ENCODE measurements at regions not wholly inside any gene's neighbourhood (a gene's known extent, or its start where the extent isn't known, plus 50 kb on each side); places are given as distances from the start of the nearest gene placed in this dataset.

DNA sequence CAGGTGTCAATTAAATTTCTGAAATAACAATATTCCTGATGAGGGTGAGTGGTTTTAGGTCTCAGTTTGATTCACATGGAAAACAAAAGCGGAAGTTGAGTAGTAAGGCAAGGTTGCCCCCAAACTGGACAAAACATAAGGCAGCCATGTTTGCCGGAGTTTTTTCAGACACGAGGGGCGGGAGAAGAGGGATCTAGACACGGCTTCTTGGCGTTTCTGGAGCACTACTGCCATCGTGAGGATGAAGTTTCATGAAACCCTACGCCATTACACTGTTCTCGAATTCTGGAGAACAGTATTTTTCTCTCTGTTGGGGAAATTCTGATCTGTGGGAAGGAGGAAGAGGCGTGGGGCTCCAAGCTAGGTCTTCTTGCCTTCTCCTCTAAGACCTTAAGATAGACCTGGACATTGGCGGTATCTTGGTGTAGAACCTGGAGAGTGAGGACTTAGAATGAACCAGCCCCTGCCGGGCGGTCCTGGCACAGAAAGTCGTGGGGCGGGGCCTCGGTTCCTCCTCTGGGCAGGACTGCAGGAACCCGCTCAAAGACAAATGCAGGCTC, 160.3 kb downstream of the OR13H1 start:
- peak; percentile 0 for DNase-seq

DNA sequence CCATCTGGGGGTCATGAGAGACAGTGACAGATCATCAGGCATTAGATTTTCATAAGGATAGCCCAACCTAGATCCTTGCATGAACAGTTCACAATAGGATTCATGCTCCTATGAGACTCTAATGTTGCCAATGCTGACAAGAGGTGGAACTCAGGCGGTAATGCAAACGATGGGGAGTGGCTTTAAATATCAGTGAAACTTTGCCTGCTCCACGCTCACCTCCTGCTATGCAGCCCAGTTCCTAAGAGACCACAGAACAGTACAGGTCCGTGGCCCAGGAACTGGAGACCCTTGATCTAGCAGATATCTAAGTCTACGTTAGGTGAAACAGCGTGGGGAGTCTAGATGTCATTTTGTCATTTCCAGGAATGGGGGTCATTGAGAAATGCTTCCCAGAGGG, 165.7 kb downstream of the OR13H1 start:
- DNase-seq: no peak

DNA sequence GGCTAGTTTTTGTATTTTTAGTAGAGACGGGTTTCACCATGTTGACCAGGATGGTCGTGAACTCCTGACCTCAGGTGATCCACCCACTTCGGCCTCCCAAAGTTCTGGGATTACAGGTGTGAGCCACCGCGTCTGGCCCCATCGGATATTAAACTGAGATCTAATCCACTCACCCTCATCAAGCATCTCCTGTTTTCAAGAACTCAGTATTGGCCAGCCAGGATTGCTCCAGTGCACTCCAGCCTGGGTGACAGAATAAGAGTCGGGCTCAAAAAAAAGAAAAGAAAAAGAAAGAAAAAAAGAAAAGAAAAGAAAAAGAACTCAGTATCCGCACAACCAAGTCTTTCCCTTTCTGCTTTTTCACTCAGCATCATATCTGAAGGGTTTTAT, 167.6 kb downstream of the OR13H1 start:
- no peak for DNase-seq

DNA sequence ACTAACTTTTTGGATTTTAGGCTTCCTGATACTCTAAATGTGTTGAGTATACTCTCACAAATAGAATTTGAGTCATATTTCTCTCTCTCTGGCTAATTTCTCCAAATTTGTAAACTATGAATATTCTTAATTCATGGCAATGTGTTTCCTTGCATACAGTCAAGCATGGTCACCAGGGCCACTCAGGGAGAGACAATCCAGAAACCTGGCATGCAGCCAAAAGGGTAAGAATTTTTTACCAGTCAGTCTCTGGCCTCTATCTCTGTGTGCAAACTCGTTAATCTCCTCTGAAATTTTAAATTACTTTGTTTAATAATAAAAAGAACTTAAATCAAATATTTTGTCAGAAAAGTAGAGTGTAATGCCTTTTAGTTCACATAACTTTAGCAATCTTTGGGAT, 179.8 kb downstream of the OR13H1 start:
- DNase-seq: no peak

DNA sequence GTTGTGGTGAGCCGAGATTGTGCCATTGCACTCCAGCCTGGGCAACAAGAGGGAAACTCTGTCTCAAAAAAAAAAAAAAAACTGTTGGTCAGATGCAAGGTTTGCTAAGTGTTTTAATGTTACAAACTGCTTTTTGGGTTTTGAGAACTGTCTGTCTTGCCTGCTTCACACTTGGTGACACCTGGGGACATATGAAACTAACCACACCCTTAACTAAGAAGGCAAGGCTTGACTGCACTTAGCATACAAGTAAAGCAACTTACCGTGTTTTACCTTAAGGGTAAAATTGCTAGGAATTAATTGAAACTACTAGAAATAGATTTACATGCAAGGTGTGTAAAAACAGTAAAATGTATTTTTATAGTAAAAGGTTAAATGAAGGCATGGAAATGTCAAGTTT, 180.4 kb downstream of the OR13H1 start:
- no peak for DNase-seq

DNA sequence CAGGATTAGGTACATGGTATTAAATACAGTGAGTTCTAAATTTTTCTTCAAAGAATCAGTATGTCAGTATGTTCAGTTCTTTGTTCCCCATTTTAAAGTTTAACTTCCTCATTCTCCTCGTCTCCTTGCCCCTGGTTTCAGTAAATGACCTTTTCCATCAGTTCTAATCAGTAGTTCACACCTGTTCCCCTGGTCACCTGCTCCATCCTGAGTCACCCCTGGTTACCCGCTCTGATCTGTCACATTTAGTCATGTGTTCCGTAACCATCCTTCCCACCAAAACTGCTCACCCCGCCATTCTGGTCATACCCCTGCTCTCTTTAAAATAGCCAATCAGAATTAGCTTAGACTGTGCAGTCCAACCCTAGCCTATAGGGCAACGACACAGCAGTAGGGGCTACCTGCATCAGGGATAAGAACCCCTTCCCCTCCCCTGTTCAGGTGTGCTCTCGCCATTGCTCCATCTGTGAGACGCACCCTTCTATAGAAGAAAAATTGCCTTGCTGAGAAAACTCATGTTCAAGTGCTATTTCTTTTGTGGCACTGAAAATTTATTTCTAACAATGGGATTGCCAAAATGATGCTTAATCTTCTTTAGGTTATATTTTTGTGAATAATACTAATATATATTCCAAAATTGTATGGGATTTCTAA, 181.3 kb downstream of the OR13H1 start:
- no peak for DNase-seq

DNA sequence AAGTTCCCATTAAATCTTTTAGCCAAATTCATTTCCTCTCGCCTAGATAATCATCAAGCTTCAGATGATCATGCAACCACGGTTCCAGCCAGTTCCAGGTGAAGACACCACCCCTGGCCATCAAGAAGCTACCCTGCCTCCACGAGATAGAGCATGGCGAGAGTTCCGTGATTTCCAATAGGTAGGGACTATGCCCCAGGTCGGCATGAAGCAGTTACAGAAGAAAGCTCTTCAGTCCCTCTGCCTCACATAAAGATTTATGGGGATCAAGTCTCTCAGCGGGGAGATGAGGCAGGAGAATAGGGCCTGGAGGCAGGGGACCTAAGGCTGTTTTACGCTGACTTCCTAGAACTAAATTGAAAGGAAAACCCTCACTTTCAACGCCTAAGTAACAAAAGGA, 183.9 kb downstream of the OR13H1 start:
- no peak for DNase-seq

DNA sequence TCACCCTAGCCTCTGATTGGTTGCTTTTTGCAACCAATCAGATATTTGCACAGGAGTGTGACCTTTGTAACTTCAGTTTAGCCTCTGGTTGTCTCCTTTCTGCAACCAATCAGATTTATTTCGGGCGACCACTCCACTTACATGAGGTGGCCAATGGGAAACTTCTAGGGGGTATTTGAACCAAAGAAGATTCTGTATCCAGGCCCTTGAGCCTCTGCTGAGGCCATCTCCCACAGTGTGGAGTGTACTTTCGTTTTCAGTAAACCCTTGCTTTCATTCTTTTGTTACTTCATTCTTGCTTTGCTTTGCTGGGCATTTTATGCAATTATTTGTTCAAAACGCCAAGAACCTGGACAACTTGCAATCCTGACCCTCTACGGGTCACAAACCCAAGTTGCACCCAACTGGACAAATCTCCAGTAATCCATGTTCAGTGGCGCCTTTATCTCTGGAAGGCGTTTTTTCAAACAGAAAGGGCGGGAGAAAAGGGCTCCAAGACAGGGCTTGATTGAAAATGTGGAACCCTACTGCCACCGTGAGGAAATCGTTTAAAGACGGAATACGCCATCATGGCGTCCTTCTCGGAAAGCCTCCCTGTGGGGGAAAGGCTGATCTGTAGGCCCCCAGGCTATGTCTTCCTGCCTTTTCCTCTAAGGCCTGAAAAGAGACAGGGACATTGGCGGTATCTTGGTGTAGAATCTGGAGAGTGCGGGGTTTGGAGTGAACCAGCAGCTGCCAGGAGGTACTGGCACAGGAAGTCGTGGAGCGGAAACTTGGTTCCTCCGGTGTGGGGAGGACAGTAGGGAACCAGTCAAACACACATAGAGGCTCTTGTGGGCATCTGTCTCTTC, 184.6 kb downstream of the OR13H1 start:
- no peak for DNase-seq

DNA sequence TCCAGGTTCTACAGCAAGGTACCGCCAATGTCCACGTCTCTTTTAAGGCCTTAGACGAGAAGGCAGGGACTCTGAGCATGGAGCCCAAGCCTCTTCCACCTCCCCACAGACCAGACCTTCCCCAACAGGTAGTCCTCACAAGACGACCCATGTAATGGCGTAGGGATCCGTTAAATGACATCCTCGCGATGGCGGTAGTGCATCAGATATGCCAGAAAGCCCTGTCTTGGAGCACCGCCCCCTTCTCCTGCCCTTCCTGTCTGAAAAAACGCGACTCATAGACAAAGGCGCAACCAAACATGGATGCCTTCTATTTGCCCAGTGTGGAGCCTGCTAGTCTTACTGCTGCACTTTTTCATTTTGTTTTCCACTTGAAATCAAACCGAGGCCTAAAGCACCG, 185.4 kb downstream of the OR13H1 start:
- DNase-seq: no peak

DNA sequence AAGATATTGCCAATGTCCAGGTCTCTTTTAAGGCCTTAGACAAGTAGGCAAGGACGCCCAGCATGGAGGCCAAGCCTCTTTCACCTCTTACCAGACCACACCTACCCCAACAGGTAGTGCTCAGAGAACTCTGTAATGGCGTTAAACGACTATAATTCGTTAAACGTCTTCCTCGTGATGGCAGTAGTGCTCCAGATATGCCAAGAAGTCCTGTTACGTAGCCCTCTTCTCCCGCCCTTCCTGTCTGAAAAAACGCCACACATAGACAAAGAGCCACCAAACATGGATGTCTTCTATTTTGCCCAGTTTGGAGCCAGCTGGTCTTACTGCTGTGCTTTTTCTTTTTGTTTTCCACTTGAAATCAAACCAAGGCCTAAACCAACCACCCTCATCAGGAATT, 190.7 kb downstream of the OR13H1 start:
- no peak for DNase-seq

DNA sequence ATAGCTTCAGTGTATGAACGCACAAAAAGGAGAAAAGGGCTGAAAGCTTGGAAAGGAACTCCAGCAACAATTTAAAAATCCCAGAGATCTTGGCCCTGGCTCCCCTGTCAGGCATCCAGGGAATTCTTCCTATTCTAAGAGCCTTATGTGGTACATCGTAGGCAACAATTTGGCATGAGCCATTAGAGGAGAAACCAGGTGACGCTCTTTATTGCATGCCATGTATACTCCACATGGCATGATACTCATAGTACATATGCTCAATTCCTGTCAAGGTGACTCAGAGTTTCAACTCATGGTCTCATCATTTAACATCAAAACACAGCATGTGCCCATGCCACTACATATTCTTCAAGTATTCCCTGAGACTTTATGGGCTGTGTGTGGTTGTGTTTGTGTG, 191.3 kb downstream of the OR13H1 start:
- DNase-seq: no peak

DNA sequence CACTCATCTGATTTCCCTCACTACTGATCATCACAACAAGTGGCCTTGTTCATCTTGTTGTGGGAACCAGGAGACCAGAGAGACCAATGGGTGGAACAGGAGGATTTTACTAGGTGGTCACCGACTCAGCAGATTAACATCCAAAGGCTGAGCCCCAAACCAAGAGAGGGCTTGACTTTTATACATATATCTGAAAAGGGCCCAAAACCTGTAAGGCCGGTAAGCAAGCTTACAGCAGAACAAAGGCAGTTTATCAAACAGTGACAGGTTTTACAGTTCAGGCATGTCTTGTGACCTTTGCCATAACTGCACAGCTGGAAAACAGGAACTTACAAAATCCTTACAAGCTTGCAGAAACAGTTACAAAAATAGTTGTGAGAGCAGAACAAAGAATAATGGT, 195.9 kb downstream of the OR13H1 start:
- no peak for DNase-seq

DNA sequence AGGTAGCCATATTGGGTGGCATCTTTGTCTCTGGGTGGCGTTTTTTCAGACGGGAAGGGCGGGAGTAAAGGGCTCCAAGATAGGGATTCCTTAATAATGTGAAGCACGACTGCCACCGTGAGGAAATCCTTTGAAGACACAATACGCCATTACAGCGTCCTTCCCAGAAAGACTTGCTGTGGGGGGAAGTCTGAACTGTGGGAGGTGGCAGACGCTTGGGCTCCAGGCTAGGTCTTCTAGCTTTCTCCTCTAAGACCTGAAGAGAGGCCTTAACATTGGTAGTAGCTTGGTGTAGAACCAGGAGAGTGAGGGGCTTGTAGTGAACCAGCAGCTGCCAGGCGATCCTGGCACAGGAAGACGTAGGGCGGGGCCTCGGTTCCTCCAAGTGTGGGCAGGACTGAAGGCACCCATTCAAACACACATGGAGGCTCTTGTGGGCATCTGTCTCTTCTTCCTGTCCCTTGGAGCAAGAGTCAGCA, 197.3 kb downstream of the OR13H1 start:
- no peak for DNase-seq

DNA sequence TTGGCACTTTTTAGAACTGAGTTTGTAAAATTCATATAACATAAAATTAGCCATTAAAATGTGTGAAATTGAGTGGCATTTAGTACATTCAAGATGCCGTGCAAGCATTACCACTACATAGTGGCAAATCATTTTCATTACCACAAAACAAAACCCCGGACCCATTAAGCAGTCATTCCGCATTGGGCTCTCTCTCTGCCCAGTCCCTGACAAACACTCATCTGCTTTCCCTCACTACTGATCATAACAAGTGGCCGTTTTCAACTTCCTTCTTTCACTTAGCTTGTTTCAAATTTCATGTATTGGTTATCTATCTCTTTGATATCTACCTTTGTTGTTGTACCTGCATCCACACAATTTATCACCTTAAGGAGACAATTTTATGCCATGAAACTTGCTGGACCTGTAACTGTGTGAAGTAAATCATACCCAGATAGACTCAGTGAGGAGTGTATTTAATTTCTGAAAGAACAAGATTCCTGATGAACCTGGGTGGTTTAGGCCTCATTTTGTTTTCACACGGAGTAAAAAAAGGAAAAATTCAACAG, 202.1 kb downstream of the OR13H1 start:
- DNase-seq: no peak

DNA sequence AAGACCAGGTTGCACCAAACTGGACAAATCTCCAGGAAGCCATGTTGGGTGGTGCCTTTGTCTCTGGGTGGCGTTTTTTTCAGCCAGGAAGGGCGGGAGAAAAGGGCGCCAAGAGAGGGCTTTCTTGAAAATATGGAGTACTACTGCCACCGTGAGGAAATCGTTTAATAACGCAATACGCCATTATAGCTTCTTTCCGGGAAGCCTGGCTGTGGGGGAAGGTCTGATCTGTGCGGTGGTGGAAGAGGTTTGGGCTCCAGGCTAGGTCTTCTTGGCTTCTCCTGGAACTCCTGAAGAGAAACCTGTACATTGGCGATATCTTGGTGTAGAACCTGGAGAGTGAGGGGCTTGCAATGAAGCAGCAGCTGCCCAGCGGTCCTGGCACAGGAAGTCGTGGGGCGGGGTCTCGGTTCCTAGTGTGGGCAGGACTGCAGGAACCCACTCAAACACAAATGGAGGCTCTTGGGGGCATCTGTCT, 202.7 kb downstream of the OR13H1 start:
- DNase-seq: no peak

DNA sequence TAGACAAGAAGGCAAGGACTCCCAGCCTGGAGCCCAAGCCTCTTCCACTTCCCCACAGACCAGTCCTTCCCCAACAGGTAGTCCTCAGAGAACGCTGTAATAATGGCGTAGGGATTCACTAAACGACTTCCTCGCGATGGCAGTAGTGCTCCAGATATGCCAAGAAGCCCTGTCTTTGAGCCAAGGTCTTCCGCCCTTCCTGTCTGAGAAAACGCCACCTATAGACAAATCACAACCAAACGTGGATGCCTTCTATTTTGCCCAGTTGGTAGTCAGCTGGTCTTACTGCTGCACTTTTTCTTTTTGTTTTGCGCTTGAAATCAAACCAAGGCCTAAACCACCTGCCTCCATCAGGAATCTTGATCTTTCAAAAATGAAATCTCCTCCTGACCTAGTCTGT, 203.3 kb downstream of the OR13H1 start:
- DNase-seq: no peak

DNA sequence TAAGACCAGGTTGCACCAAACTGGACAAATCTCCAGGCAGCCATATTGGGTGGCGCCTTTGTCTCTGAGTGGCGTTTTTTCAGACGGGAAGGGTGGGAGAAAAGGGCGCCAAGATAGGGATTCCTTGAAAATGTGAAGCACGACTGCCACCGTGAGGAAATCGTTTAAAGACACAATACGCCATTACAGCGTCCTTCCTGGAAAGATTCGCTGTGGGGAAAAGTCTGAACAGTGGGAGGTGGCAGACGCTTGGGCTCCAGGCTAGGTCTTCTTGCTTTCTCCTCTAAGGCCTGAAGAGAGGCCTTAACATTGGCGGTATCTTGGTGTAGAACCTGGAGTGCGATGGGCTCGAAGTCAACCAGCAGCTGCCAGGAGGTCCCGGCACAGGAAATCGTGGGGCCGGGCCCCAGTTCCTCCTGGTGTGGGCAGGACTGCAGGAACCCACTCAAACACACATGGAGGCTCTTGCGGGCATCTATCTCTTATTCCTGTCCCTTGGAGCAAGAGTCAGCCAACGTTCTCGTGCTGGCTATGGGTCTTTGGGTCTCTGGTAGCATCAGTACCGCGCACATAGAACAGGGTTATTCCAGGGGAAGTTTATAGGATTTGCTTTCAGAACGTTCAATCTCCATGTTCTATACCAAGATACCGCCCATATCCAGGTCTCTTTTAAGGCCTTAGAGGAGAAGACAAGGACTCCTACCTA, 208.8 kb downstream of the OR13H1 start:
- DNase-seq: no peak

DNA sequence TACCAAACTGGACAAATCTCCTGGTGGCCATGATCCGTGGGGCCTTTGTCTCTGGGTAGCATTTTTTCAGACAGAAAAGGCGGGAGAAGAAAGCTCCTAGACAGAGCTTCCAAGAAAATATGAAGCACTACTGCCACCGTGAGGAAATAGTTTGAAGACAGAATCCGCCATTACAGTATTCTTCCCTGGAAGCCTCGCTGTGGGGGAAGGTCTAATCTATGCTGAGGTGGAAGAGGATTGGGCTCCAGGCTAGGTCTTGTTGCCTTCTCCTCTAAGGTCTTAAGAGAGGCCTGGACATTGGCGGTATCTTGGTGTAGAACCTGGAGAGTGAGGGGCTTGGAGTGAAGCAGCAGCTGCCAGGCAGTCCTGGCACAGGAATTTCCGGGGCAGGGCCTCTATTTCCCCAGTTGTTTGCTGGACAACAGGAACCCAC, 218.9 kb downstream of the OR13H1 start:
- DNase-seq: no peak

DNA sequence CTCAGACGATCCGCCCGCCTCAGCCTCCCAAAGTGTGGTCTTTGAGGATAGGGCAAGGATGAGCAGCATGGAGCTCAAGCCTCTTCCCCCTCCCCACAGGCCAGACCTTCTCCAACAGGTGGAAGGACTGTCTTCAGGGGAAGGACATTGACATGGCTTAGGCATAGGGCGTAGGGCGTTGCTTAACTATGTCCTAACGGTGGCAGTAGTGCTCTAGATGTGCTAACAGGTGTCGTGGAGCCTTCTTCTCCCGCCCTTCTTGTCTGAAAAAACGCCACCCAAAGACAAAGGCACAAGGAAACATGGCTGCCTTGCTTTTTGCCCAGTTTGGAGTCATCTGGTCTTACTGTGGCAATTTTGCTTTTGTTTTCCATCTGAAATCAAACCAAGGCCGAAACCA, 219.8 kb downstream of the OR13H1 start:
- DNase-seq: no peak

DNA sequence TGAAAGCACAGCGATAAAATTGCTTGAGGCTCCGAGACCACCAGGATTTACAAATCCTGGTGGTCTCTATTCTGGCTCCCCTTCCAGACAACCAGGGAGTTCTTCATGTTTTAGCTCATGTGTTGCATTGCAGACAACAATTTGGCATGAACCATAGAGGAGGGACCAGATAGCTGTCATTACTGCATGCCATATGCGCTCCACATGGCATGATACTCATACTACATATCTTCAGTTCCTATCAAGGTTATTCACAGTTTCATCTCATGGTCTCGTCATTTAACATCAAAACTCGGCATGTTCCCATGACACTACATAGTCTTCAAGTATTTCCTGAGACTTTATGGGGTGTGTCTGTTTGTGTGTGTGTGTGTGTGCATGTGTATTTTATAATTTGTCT, 220.3 kb downstream of the OR13H1 start:
- no peak for DNase-seq

DNA sequence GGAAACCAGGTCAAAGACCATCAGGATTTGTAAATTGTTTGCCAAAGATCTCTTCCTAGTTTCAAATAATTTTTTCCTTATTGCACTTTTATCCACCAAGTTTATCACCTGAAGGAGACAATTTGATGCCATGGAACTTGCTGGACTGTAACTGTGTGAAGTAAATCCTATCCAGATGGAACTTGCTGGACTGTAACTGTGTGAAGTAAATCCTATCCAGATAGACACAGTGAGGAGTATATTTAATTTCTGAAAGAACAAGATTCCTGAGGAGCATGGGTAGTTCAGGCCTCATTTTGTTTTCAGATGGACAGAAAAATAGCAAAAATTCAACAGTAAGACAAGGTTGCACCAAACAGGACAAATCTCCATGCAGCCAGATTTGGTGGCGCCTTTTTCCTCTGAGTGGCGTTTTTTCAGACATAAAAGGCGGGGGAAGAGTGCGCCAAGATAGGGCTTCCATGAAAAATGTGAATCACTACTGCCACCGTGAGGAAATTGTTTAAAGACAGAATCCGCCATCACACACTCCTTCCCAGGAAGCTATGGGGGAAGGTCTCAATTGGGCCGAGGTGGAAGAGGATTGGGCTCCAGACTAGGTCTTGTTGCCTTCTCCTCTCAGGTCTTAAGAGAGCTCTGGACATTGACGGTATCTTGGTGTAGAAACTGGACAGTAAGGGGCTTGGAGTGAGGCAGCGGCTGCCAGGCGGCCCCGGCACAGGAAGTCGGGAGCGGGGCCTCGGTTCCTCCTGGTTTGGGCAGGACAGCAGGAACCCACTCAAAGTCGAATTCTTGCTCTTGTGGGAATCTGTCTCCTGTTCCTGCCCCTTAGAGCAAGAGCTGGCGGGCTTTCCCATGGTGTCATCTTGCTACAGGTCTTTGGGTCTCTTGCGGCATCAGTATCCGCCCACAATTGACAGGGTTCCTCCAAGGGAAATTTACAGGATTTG, 234.7 kb downstream of the OR13H1 start:
- no peak for DNase-seq

DNA sequence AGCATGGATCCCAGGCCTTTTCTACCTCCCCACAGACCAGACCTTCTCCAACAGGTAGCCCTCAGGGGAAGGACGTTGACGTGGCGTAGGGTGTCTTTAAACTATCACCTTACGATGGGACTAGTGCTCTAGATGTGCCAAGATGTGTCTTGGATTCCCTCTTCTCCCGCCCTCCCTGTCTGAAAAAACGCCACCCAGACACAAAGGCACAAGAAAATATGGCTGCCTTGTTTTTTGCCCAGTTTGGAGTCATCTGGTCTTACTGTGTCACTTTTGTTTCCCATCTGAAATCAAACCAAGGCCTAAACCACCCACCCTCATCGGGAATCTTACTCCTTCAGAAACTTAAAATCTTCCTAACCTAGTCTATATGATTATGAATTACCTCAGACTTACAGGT, 235.4 kb downstream of the OR13H1 start:
- no peak for DNase-seq
